ENCODE measurements at regions not wholly inside any gene's neighbourhood (a gene's known extent, or its start where the extent isn't known, plus 50 kb on each side); places are given as distances from the start of the nearest gene placed in this dataset.

- H3K4me1 ChIP-seq (ENCODE audit: control insufficient read depth, insufficient read depth, low read length) = no peaks in the 10 kb centered on the region
Observed at GRCh38 chr21:24976238-24976637, 631.0 kb downstream of the MRPL39 start.

GRCh38 chr21:24969068-24969467 lies 638.2 kb downstream of the MRPL39 start:
- Histone ChIP-seq H3K9ac (ENCODE audit: low read depth, low read length) (no peak overlapping the region), H3K4me3 (ENCODE audit: low read length) (no peak overlapping the region), H3K36me3 (ENCODE audit: insufficient read depth, low read length) (no peaks in the 10 kb centered on the region), H3K9me3 (replicated peaks; ENCODE audit: low read length) (no peaks in the 10 kb centered on the region), H3K27me3 (ENCODE audit: control insufficient read depth, insufficient read depth, low read length) (no peaks in the 10 kb centered on the region), H3K4me2 (ENCODE audit: low read length) (no peak overlapping the region), H3K4me1 (ENCODE audit: control insufficient read depth, insufficient read depth, low read length) (no peaks in the 10 kb centered on the region)

More at GRCh38 chr21:24976238-24976637, 631.0 kb downstream of the MRPL39 start:
- Histone ChIP-seq H3K4me2 (ENCODE audit: low read length) (no peak overlapping the region), H3K36me3 (ENCODE audit: insufficient read depth, low read length) (no peaks in the 10 kb centered on the region), H3K9me3 (replicated peaks; ENCODE audit: low read length) (no peaks in the 10 kb centered on the region), H3K4me3 (ENCODE audit: low read length) (no peak overlapping the region), H3K27me3 (ENCODE audit: control insufficient read depth, insufficient read depth, low read length) (no peaks in the 10 kb centered on the region), H3K9ac (ENCODE audit: low read depth, low read length) (no peak overlapping the region)

- H3K4me2 ChIP-seq (ENCODE audit: low read length) = no peak overlapping the region
- no peak overlapping the region for H3K9ac ChIP-seq (ENCODE audit: low read depth, low read length)
- no peaks in the 10 kb centered on the region for H3K4me1 ChIP-seq (ENCODE audit: control insufficient read depth, insufficient read depth, low read length)
- H3K36me3 ChIP-seq (ENCODE audit: insufficient read depth, low read length) = no peaks in the 10 kb centered on the region
- H3K4me3 ChIP-seq (ENCODE audit: low read length) = no peak overlapping the region
- peaks cover 3% of the 10 kb centered on the region for H3K9me3 ChIP-seq (replicated peaks; ENCODE audit: low read length)
- no peaks in the 10 kb centered on the region for H3K27me3 ChIP-seq (ENCODE audit: control insufficient read depth, insufficient read depth, low read length)
Observed at GRCh38 chr21:24955275-24955961, 651.9 kb downstream of the MRPL39 start.

- H3K9ac ChIP-seq (ENCODE audit: low read depth, low read length) = no peak overlapping the region
- no peak overlapping the region for H3K4me3 ChIP-seq (ENCODE audit: low read length)
- no peak overlapping the region for H3K4me2 ChIP-seq (ENCODE audit: low read length)
- no peaks in the 10 kb centered on the region for H3K27me3 ChIP-seq (ENCODE audit: control insufficient read depth, insufficient read depth, low read length)
- no peaks in the 10 kb centered on the region for H3K4me1 ChIP-seq (ENCODE audit: control insufficient read depth, insufficient read depth, low read length)
- H3K36me3 ChIP-seq (ENCODE audit: insufficient read depth, low read length) = no peaks in the 10 kb centered on the region
- H3K9me3 ChIP-seq (replicated peaks; ENCODE audit: low read length) = peaks cover 3% of the 10 kb centered on the region
Observed at GRCh38 chr21:24948186-24948585, 659.1 kb downstream of the MRPL39 start.

- Histone ChIP-seq H3K4me1 (ENCODE audit: control insufficient read depth, insufficient read depth, low read length) (no peaks in the 10 kb centered on the region), H3K9me3 (replicated peaks; ENCODE audit: low read length) (peaks cover 2% of the 10 kb centered on the region), H3K9ac (ENCODE audit: low read depth, low read length) (no peak overlapping the region), H3K27me3 (ENCODE audit: control insufficient read depth, insufficient read depth, low read length) (no peaks in the 10 kb centered on the region), H3K4me3 (ENCODE audit: low read length) (no peak overlapping the region), H3K4me2 (ENCODE audit: low read length) (no peak overlapping the region), H3K36me3 (ENCODE audit: insufficient read depth, low read length) (no peaks in the 10 kb centered on the region)
Observed at GRCh38 chr21:24945910-24946309, 661.4 kb downstream of the MRPL39 start.

- no peak overlapping the region for H3K4me2 ChIP-seq (ENCODE audit: low read length)
- H3K4me3 ChIP-seq (ENCODE audit: low read length) = no peak overlapping the region
- no peaks in the 10 kb centered on the region for H3K4me1 ChIP-seq (ENCODE audit: control insufficient read depth, insufficient read depth, low read length)
- H3K27me3 ChIP-seq (ENCODE audit: control insufficient read depth, insufficient read depth, low read length) = no peaks in the 10 kb centered on the region
- H3K9me3 ChIP-seq (replicated peaks; ENCODE audit: low read length) = no peaks in the 10 kb centered on the region
- H3K9ac ChIP-seq (ENCODE audit: low read depth, low read length) = no peak overlapping the region
- no peaks in the 10 kb centered on the region for H3K36me3 ChIP-seq (ENCODE audit: insufficient read depth, low read length)
Observed at GRCh38 chr21:24941316-24942185, 665.7 kb downstream of the MRPL39 start.

GRCh38 chr21:24939291-24939690 lies 668.0 kb downstream of the MRPL39 start:
- H3K4me1 ChIP-seq (ENCODE audit: control insufficient read depth, insufficient read depth, low read length) = no peaks in the 10 kb centered on the region

GRCh38 chr21:24938573-24938972 lies 668.7 kb downstream of the MRPL39 start:
- Histone ChIP-seq H3K4me2 (ENCODE audit: low read length) (no peak overlapping the region), H3K4me3 (ENCODE audit: low read length) (no peak overlapping the region), H3K36me3 (ENCODE audit: insufficient read depth, low read length) (no peaks in the 10 kb centered on the region), H3K27me3 (ENCODE audit: control insufficient read depth, insufficient read depth, low read length) (no peaks in the 10 kb centered on the region), H3K9me3 (replicated peaks; ENCODE audit: low read length) (no peaks in the 10 kb centered on the region), H3K4me1 (ENCODE audit: control insufficient read depth, insufficient read depth, low read length) (no peaks in the 10 kb centered on the region), H3K9ac (ENCODE audit: low read depth, low read length) (no peak overlapping the region)

More at GRCh38 chr21:24939291-24939690, 668.0 kb downstream of the MRPL39 start:
- no peak overlapping the region for H3K9ac ChIP-seq (ENCODE audit: low read depth, low read length)
- H3K9me3 ChIP-seq (replicated peaks; ENCODE audit: low read length) = no peaks in the 10 kb centered on the region
- no peak overlapping the region for H3K4me2 ChIP-seq (ENCODE audit: low read length)
- no peaks in the 10 kb centered on the region for H3K36me3 ChIP-seq (ENCODE audit: insufficient read depth, low read length)
- no peak overlapping the region for H3K4me3 ChIP-seq (ENCODE audit: low read length)
- H3K27me3 ChIP-seq (ENCODE audit: control insufficient read depth, insufficient read depth, low read length) = no peaks in the 10 kb centered on the region

GRCh38 chr21:24935991-24936390 lies 671.3 kb downstream of the MRPL39 start:
- H3K4me1 ChIP-seq (ENCODE audit: control insufficient read depth, insufficient read depth, low read length) = no peaks in the 10 kb centered on the region
- H3K4me2 ChIP-seq (ENCODE audit: low read length) = no peak overlapping the region
- H3K9ac ChIP-seq (ENCODE audit: low read depth, low read length) = no peak overlapping the region
- no peaks in the 10 kb centered on the region for H3K9me3 ChIP-seq (replicated peaks; ENCODE audit: low read length)
- H3K36me3 ChIP-seq (ENCODE audit: insufficient read depth, low read length) = no peaks in the 10 kb centered on the region
- H3K27me3 ChIP-seq (ENCODE audit: control insufficient read depth, insufficient read depth, low read length) = no peaks in the 10 kb centered on the region
- H3K4me3 ChIP-seq (ENCODE audit: low read length) = no peak overlapping the region

- Histone ChIP-seq H3K4me3 (ENCODE audit: low read length) (no peak overlapping the region), H3K4me2 (ENCODE audit: low read length) (no peak overlapping the region), H3K36me3 (ENCODE audit: insufficient read depth, low read length) (no peaks in the 10 kb centered on the region), H3K27me3 (ENCODE audit: control insufficient read depth, insufficient read depth, low read length) (no peaks in the 10 kb centered on the region), H3K4me1 (ENCODE audit: control insufficient read depth, insufficient read depth, low read length) (no peaks in the 10 kb centered on the region), H3K9me3 (replicated peaks; ENCODE audit: low read length) (no peaks in the 10 kb centered on the region), H3K9ac (ENCODE audit: low read depth, low read length) (no peak overlapping the region)
Observed at GRCh38 chr21:24910591-24910990, 696.7 kb downstream of the MRPL39 start.

- no peaks in the 10 kb centered on the region for H3K36me3 ChIP-seq (ENCODE audit: insufficient read depth, low read length)
- H3K9me3 ChIP-seq (replicated peaks; ENCODE audit: low read length) = no peaks in the 10 kb centered on the region
- H3K4me1 ChIP-seq (ENCODE audit: control insufficient read depth, insufficient read depth, low read length) = no peaks in the 10 kb centered on the region
- no peaks in the 10 kb centered on the region for H3K27me3 ChIP-seq (ENCODE audit: control insufficient read depth, insufficient read depth, low read length)
- no peak overlapping the region for H3K4me2 ChIP-seq (ENCODE audit: low read length)
- H3K4me3 ChIP-seq (ENCODE audit: low read length) = no peak overlapping the region
- H3K9ac ChIP-seq (ENCODE audit: low read depth, low read length) = no peak overlapping the region
Observed at GRCh38 chr21:24903994-24904635, 703.2 kb downstream of the MRPL39 start.
